Astrocyte of the spinal cord (primary cell): ENCODE measurements at regions not wholly inside any gene's neighbourhood (a gene's known extent, or its start where the extent isn't known, plus 50 kb on each side); places are given as distances from the start of the nearest gene placed in this dataset.

Experiments used
- DNase-seq: peaks from one replicate; pipeline ENCODE4 v3.0.0; 2011; ENCODE audit warnings: low read depth, low spot score
- H3K4me3 ChIP-seq: 2 replicates; pipeline ENCODE4 v1.5.1; 2011; ENCODE audit warnings: low read depth, mild to moderate bottlenecking, low read length, moderate library complexity
- CTCF ChIP-seq: IDR thresholded peaks from 2 replicates; pipeline ENCODE4 v1.5.1; 2012; ENCODE audit warnings: low read depth, mild to moderate bottlenecking, low read length, inconsistent platforms
- in situ Hi-C: cut with HindIII; loops from 2 replicates; pipeline ENCODE4 v1.10.0; 2017; ENCODE audit warnings: low sequenced_read_pairs

GRCh38 chr2:11932962-11933361, 186.5 kb downstream of the LPIN1 start:
- in situ Hi-C loops: no loop called here
- no peak for TF ChIP-seq CTCF
- no peak overlapping the region for H3K4me3 ChIP-seq
- DNase-seq: no peak

GRCh38 chr2:11933854-11934253, 187.4 kb downstream of the LPIN1 start:
- in situ Hi-C loops: no loop called here
- no peak for DNase-seq
- no peak overlapping the region for H3K4me3 ChIP-seq
- TF ChIP-seq CTCF: no peak

GRCh38 chr2:11936761-11937160, 190.3 kb downstream of the LPIN1 start:
- H3K4me3 ChIP-seq: no peak overlapping the region
- DNase-seq: no peak
- TF ChIP-seq CTCF: no peak
- in situ Hi-C loops: no loop called here

GRCh38 chr2:11938196-11938595, 191.8 kb downstream of the LPIN1 start:
- in situ Hi-C loops: no loop called here
- DNase-seq: no peak
- no peak for TF ChIP-seq CTCF
- H3K4me3 ChIP-seq: no peak overlapping the region

GRCh38 chr2:11939523-11939922, 193.1 kb downstream of the LPIN1 start:
- H3K4me3 ChIP-seq: no peak overlapping the region
- DNase-seq: no peak
- TF ChIP-seq CTCF: no peak
- in situ Hi-C loops: no loop called here

- TF ChIP-seq CTCF: no peak
- H3K4me3 ChIP-seq: no peak overlapping the region
- DNase-seq: no peak
- in situ Hi-C loops: no loop called here
Measured at GRCh38 chr2:11940121-11940743, 193.8 kb downstream of the LPIN1 start.

- no peak overlapping the region for H3K4me3 ChIP-seq
- TF ChIP-seq CTCF: no peak
- no peak for DNase-seq
- in situ Hi-C loops: no loop called here
Measured at GRCh38 chr2:11940799-11941198, 194.4 kb downstream of the LPIN1 start.
